Right cardiac atrium (tissue), 5 donors: ENCODE measurements at regions not wholly inside any gene's neighbourhood (a gene's known extent, or its start where the extent isn't known, plus 50 kb on each side); places are given as distances from the start of the nearest gene placed in this dataset.
A peak's percentile ranks its signal among the peaks of the same experiment; 100 is the strongest.

ENCODE experiments used
- ATAC-seq, 2 donors: fragments of 200-7000 bp; cut with Tn5 transposase; one replicate each; pipeline versions ENCODE4 v1.8.0 to v1.9.1; 2020; ENCODE audit warnings: moderate library complexity in 2 of 2, mild to moderate bottlenecking in 1 of 2
- DNase-seq, 3 donors: peaks; one replicate each; pipeline ENCODE4 v3.0.0-alpha.2; 2020
- H3K27ac ChIP-seq: one replicate; pipeline ENCODE4 v1.5.1; 2013; ENCODE audit warnings: mild to moderate bottlenecking, low read length, control low read depth, moderate library complexity
- H3K27me3 ChIP-seq: one replicate; pipeline ENCODE4 v1.6.1; 2013; ENCODE audit not compliant: control insufficient read depth, insufficient read depth
- H3K4me1 ChIP-seq: one replicate; pipeline ENCODE4 v1.6.1; 2013; ENCODE audit warnings: low read length; ENCODE audit not compliant: control insufficient read depth, insufficient read depth
- H3K4me3 ChIP-seq: one replicate; pipeline ENCODE4 v1.5.1; 2013; ENCODE audit warnings: low read length, control low read depth
- H3K9me3 ChIP-seq: one replicate; pipeline ENCODE4 v1.6.1; 2013; ENCODE audit warnings: low read length; ENCODE audit not compliant: control insufficient read depth
- WGBS: extraction: QIAGEN DNeasy Blood & Tissue Kit; methylation state at CpG from one replicate; pipeline ENCODE4 v1.1.7; 2013; 5-methylcytosine and 5-hydroxymethylcytosine counted together
- intact Hi-C, 4 donors: fragments of 100-400 bp; cut with DNase I; formaldehyde crosslinking; loops; one replicate each; pipeline versions ENCODE4 v1.11.0 to v1.14.0; 2022 to 2023
- donor health status: healthy with polysubstance abuse.
- donor health status: DM: no; HTN: yes; CAD: no.
- donor health status: DM: no; HTN: no; CAD: no.
- donor health status: DM: no; HTN: yes; CAD: no; lungs with severe emphysema.
- donor health status: DM: yes; HTN: yes; CAD: no.

DNA sequence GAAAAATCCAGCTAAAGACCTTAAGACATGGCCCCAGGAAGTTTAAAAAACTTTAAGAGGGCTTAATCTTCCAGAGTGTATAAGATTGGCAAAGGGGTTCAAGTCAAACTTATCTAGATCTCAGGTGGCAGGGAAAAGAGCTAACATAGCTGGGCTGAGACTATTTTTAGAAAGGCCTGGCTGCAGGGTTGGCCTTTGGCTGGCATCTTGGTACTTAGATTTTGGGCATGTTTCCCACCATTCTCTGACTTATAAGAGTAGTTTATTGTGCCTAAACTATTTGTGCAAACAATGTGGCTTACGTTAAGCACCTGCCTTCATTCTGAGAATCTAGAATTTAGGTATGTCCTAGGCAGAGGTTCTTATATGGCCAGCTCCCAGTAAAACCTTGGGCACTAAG is 214.0 kb upstream of the MIS18BP1 start:
- ATAC-seq (no peak), DNase-seq (no peak)
- Histone ChIP-seq H3K4me3 (no peak overlapping the region), H3K27me3 (no peaks in the 10 kb centered on the region), H3K9me3 (no peaks in the 10 kb centered on the region), H3K27ac (no peak overlapping the region), H3K4me1 (no peaks in the 10 kb centered on the region)
- intact Hi-C loops = no loop called here
- WGBS = 50% methylated on average over 1 of the region's 1 CpG

DNA sequence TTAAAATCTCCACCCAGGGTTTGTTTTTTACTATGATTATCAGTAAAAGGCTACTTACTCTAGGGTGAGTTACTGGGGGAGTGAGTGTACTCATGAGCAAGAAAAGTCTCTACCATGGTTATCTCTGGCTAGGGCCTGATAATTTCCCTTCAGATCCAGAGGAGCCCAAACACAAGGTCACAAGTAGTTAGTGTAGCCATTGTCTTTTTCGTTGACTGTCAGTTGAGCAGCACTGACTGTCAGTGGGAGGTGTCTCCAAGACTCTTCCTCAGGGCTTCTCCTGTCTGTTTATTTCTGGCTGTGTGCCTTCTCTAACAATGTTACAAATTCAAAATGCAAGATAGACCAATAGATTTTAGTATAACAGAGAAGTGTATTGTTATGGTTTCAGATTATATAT is 181.2 kb upstream of the MIS18BP1 start:
- H3K27me3 ChIP-seq = no peaks in the 10 kb centered on the region
- no peak overlapping the region for H3K4me3 ChIP-seq
- H3K27ac ChIP-seq = no peak overlapping the region
- peaks cover 3% of the 10 kb centered on the region for H3K4me1 ChIP-seq
- ATAC-seq (no peak), DNase-seq (no peak)
- intact Hi-C loops = no loop called here
- WGBS = 31% methylated on average over 1 of the region's 1 CpG
- no peaks in the 10 kb centered on the region for H3K9me3 ChIP-seq

DNA sequence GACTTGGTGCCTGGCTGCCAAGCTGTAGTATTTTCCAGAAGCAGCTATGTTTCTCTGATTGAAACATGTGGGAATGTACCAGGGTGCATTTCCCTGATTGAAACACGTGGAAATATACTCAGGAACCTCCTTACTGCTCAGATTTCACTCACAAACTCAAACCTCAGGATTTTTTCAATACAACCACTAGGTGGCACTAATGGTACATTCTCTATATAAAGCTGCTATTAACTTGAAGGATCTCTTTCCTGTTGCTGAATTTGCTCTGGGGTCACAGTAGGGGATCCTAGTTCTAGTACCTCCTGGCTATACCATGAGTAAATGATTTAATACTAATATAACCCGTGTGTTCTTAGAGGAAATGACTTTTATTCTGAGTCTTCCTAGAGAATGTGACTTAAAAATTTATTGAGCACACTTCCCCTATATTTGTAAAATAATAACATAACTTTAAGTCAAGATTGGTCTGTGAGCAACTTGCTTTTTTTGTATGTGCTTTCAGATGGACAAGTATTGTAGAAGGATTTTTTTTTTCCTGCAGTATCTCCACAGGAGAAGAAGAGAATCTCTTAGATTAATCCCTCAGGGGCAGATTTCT is 173.8 kb upstream of the MIS18BP1 start:
- DNase-seq (no peak), ATAC-seq (peak in 1 of 2 donors; percentile 43)
- H3K9me3 ChIP-seq = no peaks in the 10 kb centered on the region
- intact Hi-C loops = loop anchor here (2.0 to 5.0 kb wide), 2 partner anchors 100 to 101 kb away; no protein-coding TSS in a partner anchor
- no peak overlapping the region for H3K4me3 ChIP-seq
- H3K4me1 ChIP-seq = no peaks in the 10 kb centered on the region
- 2% methylated on average over 2 of the region's 2 CpGs for WGBS
- H3K27ac ChIP-seq = no peak overlapping the region
- no peaks in the 10 kb centered on the region for H3K27me3 ChIP-seq

DNA sequence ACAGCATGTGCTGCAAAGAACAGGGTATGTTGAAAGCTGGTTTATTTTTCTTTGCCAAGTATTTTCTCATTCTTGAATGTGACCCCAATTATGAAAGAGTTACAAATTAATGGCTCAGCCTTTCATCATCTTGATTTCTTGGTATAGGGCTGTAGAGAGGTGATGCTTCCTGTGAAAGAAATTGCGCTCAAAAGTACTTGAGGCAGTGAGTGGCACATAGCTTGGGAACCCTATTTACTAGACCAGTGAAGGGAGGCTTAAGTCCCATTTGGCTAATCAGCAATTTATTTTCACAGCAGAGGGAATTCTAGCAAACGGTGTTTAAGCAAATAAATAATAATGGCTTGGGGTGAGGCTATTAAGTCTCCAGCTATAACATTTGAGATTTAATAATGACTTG is 153.9 kb upstream of the MIS18BP1 start:
- Histone ChIP-seq H3K4me1 (no peaks in the 10 kb centered on the region), H3K9me3 (no peaks in the 10 kb centered on the region), H3K27me3 (no peaks in the 10 kb centered on the region), H3K4me3 (no peak overlapping the region), H3K27ac (no peak overlapping the region)
- 75% methylated on average over 2 of the region's 2 CpGs for WGBS
- intact Hi-C loops = no loop called here
- DNase-seq (no peak), ATAC-seq (no peak)

DNA sequence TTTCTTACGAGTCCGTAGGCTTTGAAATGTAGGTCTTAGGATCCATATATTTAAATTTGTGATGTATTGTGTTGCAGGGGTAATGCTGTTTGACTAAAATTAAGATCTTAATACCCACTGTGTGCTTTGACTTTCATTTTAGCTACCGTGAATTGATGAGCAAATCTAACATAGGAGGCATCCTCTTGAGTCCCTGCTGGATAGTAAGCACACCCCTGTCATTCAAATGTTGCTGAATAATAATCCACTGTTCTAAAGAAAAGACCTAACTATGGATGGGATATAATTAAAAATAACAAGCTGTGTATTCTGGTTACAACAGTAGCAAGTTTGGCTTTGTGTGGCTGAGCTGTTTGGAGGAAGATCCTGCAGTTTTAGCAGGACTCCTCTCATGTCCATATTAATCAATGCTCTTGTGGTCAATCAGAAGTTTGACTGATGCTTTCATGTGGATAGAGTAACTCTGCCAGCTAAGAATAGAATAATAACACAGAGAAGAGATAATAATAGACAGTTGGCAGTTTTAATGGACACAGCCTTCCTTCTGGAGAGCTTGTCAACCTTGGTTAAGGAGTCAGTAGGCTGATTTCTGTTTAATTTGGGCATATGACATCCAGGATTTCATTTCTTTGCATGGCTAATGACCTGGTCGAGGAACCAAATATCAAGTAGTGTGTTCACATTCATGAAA is 148.1 kb upstream of the MIS18BP1 start:
- 38% methylated on average over 4 of the region's 4 CpGs for WGBS
- intact Hi-C loops = no loop called here
- no peak overlapping the region for H3K4me3 ChIP-seq
- H3K27me3 ChIP-seq = no peaks in the 10 kb centered on the region
- H3K4me1 ChIP-seq = no peaks in the 10 kb centered on the region
- no peak overlapping the region for H3K27ac ChIP-seq
- no peak for DNase-seq
- H3K9me3 ChIP-seq = no peaks in the 10 kb centered on the region
- ATAC-seq = no peak

DNA sequence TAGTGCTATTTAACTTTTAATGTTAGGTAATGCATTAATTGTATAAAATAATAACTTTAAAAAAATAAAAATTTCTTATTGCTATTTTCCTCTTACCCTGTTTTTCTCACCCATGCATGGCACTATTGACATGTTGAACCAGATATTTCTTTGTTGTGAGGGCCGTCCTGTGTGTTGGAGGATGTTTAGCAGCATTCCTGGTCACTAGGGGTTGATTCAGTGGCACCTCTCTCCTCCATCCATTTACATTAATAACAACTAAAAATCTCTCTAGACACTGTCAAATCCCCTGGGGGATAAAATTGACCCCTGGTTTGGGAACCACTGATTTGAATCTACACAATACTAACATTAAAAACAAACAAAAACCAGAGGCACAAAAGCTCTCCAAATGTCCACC is 147.5 kb upstream of the MIS18BP1 start:
- WGBS = 46% methylated on average over 1 of the region's 1 CpG
- H3K9me3 ChIP-seq = no peaks in the 10 kb centered on the region
- no peak for DNase-seq
- H3K27me3 ChIP-seq = no peaks in the 10 kb centered on the region
- no peaks in the 10 kb centered on the region for H3K4me1 ChIP-seq
- H3K4me3 ChIP-seq = no peak overlapping the region
- intact Hi-C loops = no loop called here
- no peak overlapping the region for H3K27ac ChIP-seq
- no peak for ATAC-seq

DNA sequence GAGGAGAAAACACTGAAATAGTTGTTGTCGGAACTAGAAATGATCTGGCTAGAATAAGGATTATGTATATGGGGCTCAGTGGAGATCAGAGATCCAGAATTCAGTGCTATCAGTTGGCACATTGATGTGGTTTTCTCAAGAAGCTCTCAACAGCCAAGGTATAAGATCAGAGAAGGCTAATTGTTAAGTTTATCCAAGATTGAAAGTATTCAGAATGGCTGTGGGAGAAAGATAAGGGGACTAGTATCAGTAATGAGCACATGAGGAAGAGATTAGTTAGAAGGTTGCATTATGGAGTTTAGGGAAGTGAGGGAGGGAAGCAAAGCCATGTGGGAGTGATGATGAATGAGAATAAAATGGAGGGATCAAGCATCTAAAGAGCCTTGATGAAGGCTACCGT is 128.1 kb upstream of the MIS18BP1 start:
- Histone ChIP-seq H3K4me3 (no peak overlapping the region), H3K4me1 (no peaks in the 10 kb centered on the region), H3K9me3 (no peaks in the 10 kb centered on the region), H3K27ac (no peak overlapping the region), H3K27me3 (no peaks in the 10 kb centered on the region)
- 74% methylated on average over 2 of the region's 2 CpGs for WGBS
- intact Hi-C loops = no loop called here
- ATAC-seq = no peak
- no peak for DNase-seq

DNA sequence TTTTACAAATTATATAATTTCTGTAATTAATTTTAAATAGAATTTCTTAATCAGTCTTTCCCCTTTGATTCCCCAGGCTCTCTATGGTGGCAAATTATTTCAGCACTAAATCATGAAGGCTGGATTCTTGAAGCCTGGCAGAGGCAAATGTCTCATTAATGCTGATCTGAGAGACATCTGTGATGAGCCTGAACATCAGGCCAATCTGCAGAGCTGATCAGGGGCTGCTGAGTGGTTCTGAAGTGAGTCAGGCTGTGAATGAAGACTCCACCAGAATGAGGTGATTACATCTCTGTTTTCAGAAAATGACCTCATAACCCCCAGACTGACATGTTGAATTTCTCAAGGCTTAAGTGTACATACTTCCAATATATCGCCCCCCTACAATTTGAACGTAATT is 124.2 kb upstream of the MIS18BP1 start:
- Histone ChIP-seq H3K4me3 (no peak overlapping the region), H3K9me3 (no peaks in the 10 kb centered on the region), H3K27ac (no peak overlapping the region), H3K27me3 (no peaks in the 10 kb centered on the region), H3K4me1 (no peaks in the 10 kb centered on the region)
- DNase-seq (no peak), ATAC-seq (no peak)
- intact Hi-C loops = no loop called here
- WGBS = 66% methylated on average over 2 of the region's 2 CpGs

DNA sequence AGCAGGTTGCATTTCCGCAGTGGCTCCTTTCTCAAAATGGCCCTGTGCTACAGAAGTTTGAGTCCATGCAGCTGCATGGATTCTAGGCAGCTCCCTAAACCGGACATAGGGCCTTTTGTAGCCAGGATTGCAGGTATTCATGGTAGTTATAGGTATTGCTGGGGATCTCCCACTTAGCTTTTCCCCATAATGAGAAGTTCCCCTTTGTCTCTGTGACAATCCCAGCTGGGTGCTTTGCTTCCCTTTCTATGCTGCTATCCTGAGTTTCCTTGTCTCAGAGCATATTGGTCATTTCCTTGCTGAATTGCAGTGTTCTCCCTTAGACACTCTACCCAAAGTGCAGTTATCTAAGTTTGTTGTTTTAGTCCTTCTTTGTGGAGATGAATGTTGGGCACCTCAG is 120.9 kb upstream of the MIS18BP1 start:
- Histone ChIP-seq H3K9me3 (no peaks in the 10 kb centered on the region), H3K4me1 (no peaks in the 10 kb centered on the region), H3K27me3 (no peaks in the 10 kb centered on the region), H3K4me3 (no peak overlapping the region), H3K27ac (no peak overlapping the region)
- WGBS = 87% methylated on average over 2 of the region's 2 CpGs
- ATAC-seq (no peak), DNase-seq (no peak)
- intact Hi-C loops = no loop called here

DNA sequence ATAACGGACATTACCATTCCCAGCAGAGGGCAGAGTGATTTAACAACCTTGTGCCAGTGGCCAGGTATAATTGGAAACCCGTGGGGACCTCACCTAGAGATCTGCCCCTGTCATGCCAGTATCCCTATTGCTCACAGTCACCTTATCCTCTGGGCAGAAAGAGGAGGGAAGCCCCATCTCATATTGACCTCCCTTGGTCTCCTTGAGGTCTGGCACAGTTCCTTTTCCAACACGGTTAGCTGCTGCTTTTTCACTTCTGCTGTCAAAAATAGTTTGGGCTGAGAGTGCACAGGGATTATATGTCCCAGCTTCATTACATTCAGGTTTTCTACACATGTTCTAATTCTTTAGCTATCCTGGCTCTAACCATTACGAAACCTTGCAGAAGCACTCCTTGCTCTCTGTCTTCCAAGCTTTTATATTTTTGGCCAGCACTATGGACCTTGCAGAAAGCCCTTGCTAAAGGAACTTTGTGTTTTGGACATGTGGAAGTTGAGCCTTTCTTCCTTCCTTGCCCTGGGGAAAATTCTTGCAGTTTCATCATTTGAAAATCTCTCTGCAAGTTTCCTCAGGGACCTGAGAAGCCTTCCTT is 111.7 kb upstream of the MIS18BP1 start:
- ATAC-seq (peak in 1 of 2 donors; percentile 31), DNase-seq (no peak)
- Histone ChIP-seq H3K9me3 (no peaks in the 10 kb centered on the region), H3K4me1 (no peaks in the 10 kb centered on the region), H3K27me3 (no peaks in the 10 kb centered on the region), H3K4me3 (no peak overlapping the region), H3K27ac (no peak overlapping the region)
- intact Hi-C loops = no loop called here
- WGBS = 45% methylated on average over 4 of the region's 4 CpGs

DNA sequence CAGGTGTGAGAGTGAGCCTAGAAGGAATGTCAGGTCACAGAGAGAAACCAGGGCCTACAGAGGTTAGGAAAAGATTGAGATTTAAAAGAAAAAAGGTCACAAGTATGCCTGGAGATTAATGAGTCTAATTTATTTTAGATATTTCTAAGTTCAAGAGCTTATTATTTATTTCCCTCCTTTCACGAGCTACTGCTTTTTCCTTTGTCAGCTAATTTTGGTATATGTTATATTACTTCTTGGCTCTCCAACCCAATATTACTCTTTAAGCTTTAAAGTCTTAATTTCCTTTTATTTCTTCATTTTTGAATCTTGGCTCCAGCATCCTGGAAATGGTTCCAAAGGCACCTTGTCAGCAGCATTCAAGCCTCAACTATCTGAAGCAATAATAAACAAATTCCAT is 109.5 kb upstream of the MIS18BP1 start:
- Histone ChIP-seq H3K27ac (no peak overlapping the region), H3K9me3 (no peaks in the 10 kb centered on the region), H3K4me1 (no peaks in the 10 kb centered on the region), H3K4me3 (no peak overlapping the region), H3K27me3 (no peaks in the 10 kb centered on the region)
- WGBS = 62% methylated on average over 1 of the region's 1 CpG
- intact Hi-C loops = no loop called here
- DNase-seq = no peak
- ATAC-seq = no peak
